Chondrocyte (in vitro differentiated cells): ENCODE measurements at regions not wholly inside any gene's neighbourhood (a gene's known extent, or its start where the extent isn't known, plus 50 kb on each side); places are given as distances from the start of the nearest gene placed in this dataset.

Experiments
- DNase-seq: peaks from one replicate; pipeline ENCODE4 v3.0.0; 2021; ENCODE audit warnings: mixed read lengths, low spot score
- H3K27ac Mint-ChIP-seq: one replicate; pipeline ENCODE4 v1.8.0; 2021; ENCODE audit warnings: mild to moderate bottlenecking, moderate library complexity, mixed read lengths; ENCODE audit not compliant: unreplicated experiment
- H3K27me3 Mint-ChIP-seq: 2 replicates; pipeline ENCODE4 v1.8.0; 2021; ENCODE audit warnings: low read depth, mixed read lengths
- H3K36me3 Mint-ChIP-seq: 2 replicates; pipeline ENCODE4 v1.8.0; 2021; ENCODE audit warnings: low read depth, mixed read lengths
- H3K4me1 Mint-ChIP-seq: 2 replicates; pipeline ENCODE4 v1.8.0; 2021; ENCODE audit warnings: low read depth, mild to moderate bottlenecking, mixed read lengths
- H3K4me3 Mint-ChIP-seq: one replicate; pipeline ENCODE4 v1.8.0; 2021; ENCODE audit warnings: mild to moderate bottlenecking, moderate library complexity, mixed read lengths; ENCODE audit not compliant: unreplicated experiment
- H3K9me3 Mint-ChIP-seq: 2 replicates; pipeline ENCODE4 v1.8.0; 2021; ENCODE audit warnings: low read depth, mixed read lengths
- CTCF ChIP-seq: fragments of 200-600 bp; sonication (generic); IDR thresholded peaks from 2 replicates; pipeline ENCODE4 v1.5.0; 2021; ENCODE audit warnings: antibody characterized with exemption, mild to moderate bottlenecking, moderate library complexity

DNA sequence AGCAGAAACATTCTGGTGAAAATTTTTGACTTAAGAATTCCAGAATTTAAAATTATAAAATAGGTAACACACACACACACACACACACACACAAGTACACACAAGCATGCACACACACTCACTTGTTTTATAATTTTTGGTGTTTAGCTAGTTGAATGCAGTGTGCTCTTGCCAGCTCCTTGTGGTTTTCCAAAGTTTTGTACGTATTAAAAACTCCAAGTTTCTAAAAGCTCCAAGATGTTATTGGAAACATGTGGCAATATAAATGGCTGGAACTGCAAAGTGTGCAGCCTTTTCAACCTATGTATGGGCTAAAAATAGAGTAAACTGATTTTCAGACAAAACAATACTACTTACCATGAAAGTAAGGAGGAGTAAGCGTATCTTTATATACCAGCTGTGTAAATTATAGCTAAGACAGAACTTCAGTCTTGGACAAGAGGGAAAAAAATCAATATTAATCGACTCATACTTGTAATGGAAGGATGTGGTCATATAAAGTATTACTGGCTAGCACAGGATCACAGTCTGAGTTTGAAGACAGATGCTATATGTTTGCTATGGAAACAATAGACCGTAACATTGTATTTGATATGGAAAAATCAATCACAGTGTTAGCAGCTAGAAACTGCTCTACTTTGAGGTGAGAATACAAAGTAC is 727.1 kb upstream of the GRAMD2B start:
- H3K27ac Mint-ChIP-seq, result no peak overlapping the region
- H3K9me3 Mint-ChIP-seq, result peaks cover 6% of the 10 kb centered on the region
- no peaks in the 10 kb centered on the region for H3K27me3 Mint-ChIP-seq
- no peak for DNase-seq
- TF ChIP-seq CTCF, result no peak
- no peaks in the 10 kb centered on the region for H3K36me3 Mint-ChIP-seq
- H3K4me3 Mint-ChIP-seq, result no peak overlapping the region
- H3K4me1 Mint-ChIP-seq, result peaks cover 31% of the 10 kb centered on the region

DNA sequence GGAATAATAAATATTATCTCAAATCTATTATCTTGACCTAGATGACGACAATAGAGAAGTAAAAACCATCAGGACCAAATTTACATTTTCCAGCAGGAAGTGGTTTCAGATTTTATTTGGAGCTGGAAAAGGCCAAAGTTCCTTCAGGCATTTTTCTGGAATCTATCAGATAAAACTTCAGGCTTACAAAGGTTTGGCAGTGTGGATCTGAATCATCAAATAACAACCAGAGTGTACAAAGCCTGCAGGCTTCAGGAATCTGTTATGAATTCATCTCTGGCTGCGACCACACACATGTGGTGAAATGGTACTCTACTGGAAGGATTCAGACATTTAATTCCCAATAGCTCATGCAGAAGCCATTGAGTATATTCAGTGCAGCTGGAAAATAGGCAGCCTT is 726.4 kb upstream of the GRAMD2B start:
- H3K27me3 Mint-ChIP-seq, result no peaks in the 10 kb centered on the region
- H3K36me3 Mint-ChIP-seq, result no peaks in the 10 kb centered on the region
- peaks cover 31% of the 10 kb centered on the region for H3K4me1 Mint-ChIP-seq
- peaks cover 6% of the 10 kb centered on the region for H3K9me3 Mint-ChIP-seq
- no peak for DNase-seq
- H3K27ac Mint-ChIP-seq, result no peak overlapping the region
- no peak for TF ChIP-seq CTCF
- no peak overlapping the region for H3K4me3 Mint-ChIP-seq

GRCh38 chr5:125698420-125698819 is 724.8 kb upstream of the GRAMD2B start:
- Mint-ChIP-seq H3K9me3 (peaks cover 3% of the 10 kb centered on the region), H3K4me3 (no peak overlapping the region), H3K27me3 (no peaks in the 10 kb centered on the region), H3K36me3 (no peaks in the 10 kb centered on the region), H3K4me1 (peaks cover 31% of the 10 kb centered on the region), H3K27ac (no peak overlapping the region)
- no peak for TF ChIP-seq CTCF
- DNase-seq, result no peak

DNA sequence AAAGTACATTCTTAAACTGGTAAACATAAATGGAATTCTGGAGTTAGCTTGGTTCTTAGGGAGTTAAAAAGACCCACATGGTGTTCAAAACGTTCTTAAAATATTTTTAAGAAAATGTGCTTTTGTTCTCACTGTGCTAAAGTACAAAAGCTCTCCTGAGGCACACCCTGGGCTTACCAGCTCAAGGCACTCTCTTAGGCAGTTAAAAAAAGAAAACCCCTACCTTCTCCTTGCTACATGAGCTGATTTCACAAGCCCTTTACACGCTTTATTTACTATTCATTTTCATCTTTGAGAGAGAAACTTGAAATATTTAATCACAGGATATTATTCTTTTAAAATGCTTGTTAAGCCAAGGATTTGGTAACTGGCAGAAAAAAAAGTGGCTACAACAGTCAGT is 723.3 kb upstream of the GRAMD2B start:
- no peak overlapping the region for H3K4me3 Mint-ChIP-seq
- no peak for TF ChIP-seq CTCF
- DNase-seq, result no peak
- H3K9me3 Mint-ChIP-seq, result peaks cover 12% of the 10 kb centered on the region
- H3K27ac Mint-ChIP-seq, result no peak overlapping the region
- peaks cover 31% of the 10 kb centered on the region for H3K4me1 Mint-ChIP-seq
- peaks cover 5% of the 10 kb centered on the region for H3K36me3 Mint-ChIP-seq
- H3K27me3 Mint-ChIP-seq, result no peaks in the 10 kb centered on the region

- H3K27me3 Mint-ChIP-seq, result no peaks in the 10 kb centered on the region
- peaks cover 14% of the 10 kb centered on the region for H3K9me3 Mint-ChIP-seq
- H3K27ac Mint-ChIP-seq, result peak overlapping the region; percentile 9
- no peak for DNase-seq
- H3K4me3 Mint-ChIP-seq, result peak overlapping the region; percentile 44
- H3K4me1 Mint-ChIP-seq, result peaks cover 31% of the 10 kb centered on the region
- no peak for TF ChIP-seq CTCF
- peaks cover 7% of the 10 kb centered on the region for H3K36me3 Mint-ChIP-seq
Measured at GRCh38 chr5:125700380-125700861, 722.8 kb upstream of the GRAMD2B start.
